ENCODE measurements at regions not wholly inside any gene's neighbourhood (a gene's known extent, or its start where the extent isn't known, plus 50 kb on each side); places are given as distances from the start of the nearest gene placed in this dataset.

DNA sequence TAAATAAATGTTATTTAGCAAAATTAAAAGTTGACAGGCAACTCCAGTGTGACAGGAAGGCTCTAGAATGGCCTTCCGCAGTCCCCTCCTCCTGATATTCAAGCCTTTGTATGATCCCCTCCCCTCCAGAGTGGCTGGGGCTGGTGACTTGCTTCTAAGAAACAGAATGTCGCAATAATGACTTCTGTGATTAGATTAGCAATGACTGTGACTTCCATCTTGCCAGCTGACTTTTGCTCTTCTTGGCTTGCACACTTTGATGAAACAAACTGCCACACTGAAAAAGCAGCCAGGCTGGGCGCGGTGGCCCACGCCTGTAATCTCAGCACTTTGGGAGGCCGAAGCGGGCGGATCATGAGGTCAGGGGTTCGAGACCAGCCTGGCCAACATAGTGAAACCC is 106.5 kb upstream of the LARP1 start:
- H3K9me3 ChIP-seq (ENCODE audit: control insufficient read depth in 4 of 4, low read length in 3 of 4) = no peaks in the 10 kb centered on the region
- H3K27ac ChIP-seq (ENCODE audit: low read depth in 1 of 2, low read length in 2 of 2) = no peak overlapping the region
- 37% methylated on average over 9 of the region's 9 CpGs for WGBS
- DNase-seq (ENCODE audit: low spot score) = no peak
- H3K36me3 ChIP-seq (ENCODE audit: control insufficient read depth in 4 of 4, insufficient read depth in 3 of 4, low read depth in 1 of 4, low read length in 3 of 4) = no peaks in the 10 kb centered on the region
- H3K27me3 ChIP-seq (ENCODE audit: control insufficient read depth in 4 of 4, insufficient read depth in 4 of 4, low read length in 3 of 4) = no peaks in the 10 kb centered on the region
- peaks cover 16 to 61% (median 52%) of the 10 kb centered on the region in 4 donors for H3K4me1 ChIP-seq (ENCODE audit: control insufficient read depth in 4 of 4, insufficient read depth in 4 of 4, low read length in 3 of 4)
- H3K9ac ChIP-seq (ENCODE audit: low read depth in 1 of 2, low read length in 2 of 2) = no peak overlapping the region
- H3K4me3 ChIP-seq (ENCODE audit: low read depth in 1 of 3, low read length in 3 of 3) = no peak overlapping the region
- TF ChIP-seq GABPA (IDR thresholded peaks at IDR 0.05 in 1 of 2, conservative IDR thresholded peaks at IDR 0.05 in 1 of 2) = no peak
- no peak for TF ChIP-seq ATF3 (IDR thresholded peaks at IDR 0.05)
- TF ChIP-seq TAF1 (conservative IDR thresholded peaks at IDR 0.05) = no peak
- TF ChIP-seq FOXA2 (IDR thresholded peaks at IDR 0.05) = no peak
- TF ChIP-seq, protein P1, sequence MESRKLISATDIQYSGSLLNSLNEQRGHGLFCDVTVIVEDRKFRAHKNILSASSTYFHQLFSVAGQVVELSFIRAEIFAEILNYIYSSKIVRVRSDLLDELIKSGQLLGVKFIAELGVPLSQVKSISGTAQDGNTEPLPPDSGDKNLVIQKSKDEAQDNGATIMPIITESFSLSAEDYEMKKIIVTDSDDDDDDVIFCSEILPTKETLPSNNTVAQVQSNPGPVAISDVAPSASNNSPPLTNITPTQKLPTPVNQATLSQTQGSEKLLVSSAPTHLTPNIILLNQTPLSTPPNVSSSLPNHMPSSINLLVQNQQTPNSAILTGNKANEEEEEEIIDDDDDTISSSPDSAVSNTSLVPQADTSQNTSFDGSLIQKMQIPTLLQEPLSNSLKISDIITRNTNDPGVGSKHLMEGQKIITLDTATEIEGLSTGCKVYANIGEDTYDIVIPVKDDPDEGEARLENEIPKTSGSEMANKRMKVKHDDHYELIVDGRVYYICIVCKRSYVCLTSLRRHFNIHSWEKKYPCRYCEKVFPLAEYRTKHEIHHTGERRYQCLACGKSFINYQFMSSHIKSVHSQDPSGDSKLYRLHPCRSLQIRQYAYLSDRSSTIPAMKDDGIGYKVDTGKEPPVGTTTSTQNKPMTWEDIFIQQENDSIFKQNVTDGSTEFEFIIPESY (IDR thresholded peaks at IDR 0.05) = no peak
- TF ChIP-seq NR2F2 (IDR thresholded peaks at IDR 0.05) = no peak
- TF ChIP-seq, protein P2, sequence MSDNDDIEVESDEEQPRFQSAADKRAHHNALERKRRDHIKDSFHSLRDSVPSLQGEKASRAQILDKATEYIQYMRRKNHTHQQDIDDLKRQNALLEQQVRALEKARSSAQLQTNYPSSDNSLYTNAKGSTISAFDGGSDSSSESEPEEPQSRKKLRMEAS (IDR thresholded peaks at IDR 0.05) = peak; percentile 29
- TF ChIP-seq HNF4A (conservative IDR thresholded peaks at IDR 0.05) = peak; percentile 29 to 59
- no peak for TF ChIP-seq EGR1 (IDR thresholded peaks at IDR 0.05; ENCODE audit: low read depth in 2 of 2)
- TF ChIP-seq RXRA (IDR thresholded peaks at IDR 0.05) = peak; percentile 24 to 71
- TF ChIP-seq YY1 (IDR thresholded peaks at IDR 0.05) = peak; percentile 52
- no peak for TF ChIP-seq HNF4G (IDR thresholded peaks at IDR 0.05)
- TF ChIP-seq, protein P3, sequence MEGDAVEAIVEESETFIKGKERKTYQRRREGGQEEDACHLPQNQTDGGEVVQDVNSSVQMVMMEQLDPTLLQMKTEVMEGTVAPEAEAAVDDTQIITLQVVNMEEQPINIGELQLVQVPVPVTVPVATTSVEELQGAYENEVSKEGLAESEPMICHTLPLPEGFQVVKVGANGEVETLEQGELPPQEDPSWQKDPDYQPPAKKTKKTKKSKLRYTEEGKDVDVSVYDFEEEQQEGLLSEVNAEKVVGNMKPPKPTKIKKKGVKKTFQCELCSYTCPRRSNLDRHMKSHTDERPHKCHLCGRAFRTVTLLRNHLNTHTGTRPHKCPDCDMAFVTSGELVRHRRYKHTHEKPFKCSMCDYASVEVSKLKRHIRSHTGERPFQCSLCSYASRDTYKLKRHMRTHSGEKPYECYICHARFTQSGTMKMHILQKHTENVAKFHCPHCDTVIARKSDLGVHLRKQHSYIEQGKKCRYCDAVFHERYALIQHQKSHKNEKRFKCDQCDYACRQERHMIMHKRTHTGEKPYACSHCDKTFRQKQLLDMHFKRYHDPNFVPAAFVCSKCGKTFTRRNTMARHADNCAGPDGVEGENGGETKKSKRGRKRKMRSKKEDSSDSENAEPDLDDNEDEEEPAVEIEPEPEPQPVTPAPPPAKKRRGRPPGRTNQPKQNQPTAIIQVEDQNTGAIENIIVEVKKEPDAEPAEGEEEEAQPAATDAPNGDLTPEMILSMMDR (IDR thresholded peaks at IDR 0.05; ENCODE audit: low read depth, low read length, missing input control) = no peak
- TF ChIP-seq, protein P4, sequence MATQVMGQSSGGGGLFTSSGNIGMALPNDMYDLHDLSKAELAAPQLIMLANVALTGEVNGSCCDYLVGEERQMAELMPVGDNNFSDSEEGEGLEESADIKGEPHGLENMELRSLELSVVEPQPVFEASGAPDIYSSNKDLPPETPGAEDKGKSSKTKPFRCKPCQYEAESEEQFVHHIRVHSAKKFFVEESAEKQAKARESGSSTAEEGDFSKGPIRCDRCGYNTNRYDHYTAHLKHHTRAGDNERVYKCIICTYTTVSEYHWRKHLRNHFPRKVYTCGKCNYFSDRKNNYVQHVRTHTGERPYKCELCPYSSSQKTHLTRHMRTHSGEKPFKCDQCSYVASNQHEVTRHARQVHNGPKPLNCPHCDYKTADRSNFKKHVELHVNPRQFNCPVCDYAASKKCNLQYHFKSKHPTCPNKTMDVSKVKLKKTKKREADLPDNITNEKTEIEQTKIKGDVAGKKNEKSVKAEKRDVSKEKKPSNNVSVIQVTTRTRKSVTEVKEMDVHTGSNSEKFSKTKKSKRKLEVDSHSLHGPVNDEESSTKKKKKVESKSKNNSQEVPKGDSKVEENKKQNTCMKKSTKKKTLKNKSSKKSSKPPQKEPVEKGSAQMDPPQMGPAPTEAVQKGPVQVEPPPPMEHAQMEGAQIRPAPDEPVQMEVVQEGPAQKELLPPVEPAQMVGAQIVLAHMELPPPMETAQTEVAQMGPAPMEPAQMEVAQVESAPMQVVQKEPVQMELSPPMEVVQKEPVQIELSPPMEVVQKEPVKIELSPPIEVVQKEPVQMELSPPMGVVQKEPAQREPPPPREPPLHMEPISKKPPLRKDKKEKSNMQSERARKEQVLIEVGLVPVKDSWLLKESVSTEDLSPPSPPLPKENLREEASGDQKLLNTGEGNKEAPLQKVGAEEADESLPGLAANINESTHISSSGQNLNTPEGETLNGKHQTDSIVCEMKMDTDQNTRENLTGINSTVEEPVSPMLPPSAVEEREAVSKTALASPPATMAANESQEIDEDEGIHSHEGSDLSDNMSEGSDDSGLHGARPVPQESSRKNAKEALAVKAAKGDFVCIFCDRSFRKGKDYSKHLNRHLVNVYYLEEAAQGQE (IDR thresholded peaks at IDR 0.05) = no peak

DNA sequence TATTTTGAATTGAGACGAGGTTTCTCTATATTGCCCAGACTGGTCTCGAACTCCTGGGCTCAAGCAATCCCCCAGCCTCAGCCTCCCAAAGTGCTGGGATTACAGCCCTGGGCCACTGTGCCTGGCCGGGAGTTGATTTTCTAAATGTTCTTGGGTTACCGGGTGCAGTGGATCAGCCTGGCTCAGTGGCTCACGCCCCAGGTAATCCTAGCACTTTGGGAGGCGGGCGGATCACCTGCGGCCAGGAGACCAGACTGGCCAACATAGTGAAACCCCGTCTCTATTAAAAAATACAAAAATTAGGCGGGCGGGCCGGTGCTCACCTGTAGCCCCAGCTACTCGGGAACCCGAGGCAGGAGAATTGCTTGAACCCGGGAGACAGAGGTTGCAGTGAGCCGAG is 106.9 kb upstream of the LARP1 start:
- no peaks in the 10 kb centered on the region for H3K27me3 ChIP-seq (ENCODE audit: control insufficient read depth in 4 of 4, insufficient read depth in 4 of 4, low read length in 3 of 4)
- no peak overlapping the region for H3K27ac ChIP-seq (ENCODE audit: low read depth in 1 of 2, low read length in 2 of 2)
- no peaks in the 10 kb centered on the region for H3K9me3 ChIP-seq (ENCODE audit: control insufficient read depth in 4 of 4, low read length in 3 of 4)
- DNase-seq (ENCODE audit: low spot score) = no peak
- TF ChIP-seq HNF4G (IDR thresholded peaks at IDR 0.05) (no peak), FOXA1 (IDR thresholded peaks at IDR 0.05) (no peak), NR2F2 (IDR thresholded peaks at IDR 0.05) (no peak), FOXA2 (IDR thresholded peaks at IDR 0.05) (no peak), RAD21 (IDR thresholded peaks at IDR 0.05) (no peak), EGR1 (IDR thresholded peaks at IDR 0.05; ENCODE audit: low read depth in 2 of 2) (no peak), HNF4A (conservative IDR thresholded peaks at IDR 0.05) (no peak), TAF1 (conservative IDR thresholded peaks at IDR 0.05) (no peak), SP1 (IDR thresholded peaks at IDR 0.05) (no peak)
- TF ChIP-seq, protein P2 (IDR thresholded peaks at IDR 0.05) = no peak
- TF ChIP-seq, protein P4 (IDR thresholded peaks at IDR 0.05) = no peak
- TF ChIP-seq, protein P3 (IDR thresholded peaks at IDR 0.05; ENCODE audit: low read depth, low read length, missing input control) = no peak
- H3K9ac ChIP-seq (ENCODE audit: low read depth in 1 of 2, low read length in 2 of 2) = no peak overlapping the region
- no peaks in the 10 kb centered on the region for H3K36me3 ChIP-seq (ENCODE audit: control insufficient read depth in 4 of 4, insufficient read depth in 3 of 4, low read depth in 1 of 4, low read length in 3 of 4)
- 78% methylated on average over 16 of the region's 16 CpGs for WGBS
- peaks cover 13 to 57% (median 47%) of the 10 kb centered on the region in 4 donors for H3K4me1 ChIP-seq (ENCODE audit: control insufficient read depth in 4 of 4, insufficient read depth in 4 of 4, low read length in 3 of 4)
- no peak overlapping the region for H3K4me3 ChIP-seq (ENCODE audit: low read depth in 1 of 3, low read length in 3 of 3)

All from liver (tissue), 8 donors.